ENCODE measurements at regions not wholly inside any gene's neighbourhood (a gene's known extent, or its start where the extent isn't known, plus 50 kb on each side); places are given as distances from the start of the nearest gene placed in this dataset.

DNA sequence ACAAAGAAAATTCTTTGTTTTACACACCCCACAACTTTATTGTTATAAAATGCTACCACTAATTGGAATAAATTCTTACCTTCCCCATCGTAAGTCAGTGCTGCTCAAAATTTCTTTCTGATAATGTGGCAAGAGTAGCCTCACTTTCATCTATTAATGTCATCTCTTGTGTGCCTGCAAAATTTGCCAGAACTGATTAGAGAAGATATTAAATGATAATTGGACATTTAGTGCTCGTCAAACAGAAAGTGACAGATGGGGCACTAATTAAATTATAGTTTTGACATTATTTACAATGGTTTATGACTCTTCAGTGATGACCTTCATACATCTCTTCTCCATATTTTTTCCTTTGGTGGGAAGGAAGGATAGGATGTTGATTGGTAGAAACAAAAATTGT lies 690.9 kb downstream of the NXPH1 start (continued):
- no peak for TF ChIP-seq REPIN1 (tag by site-specific recombination; IDR thresholded peaks at IDR 0.05; ENCODE audit: low read depth)
- no peak for TF ChIP-seq HOXC10 (CRISPR knock-in tag; IDR thresholded peaks at IDR 0.05)
- TF ChIP-seq, protein P1, sequence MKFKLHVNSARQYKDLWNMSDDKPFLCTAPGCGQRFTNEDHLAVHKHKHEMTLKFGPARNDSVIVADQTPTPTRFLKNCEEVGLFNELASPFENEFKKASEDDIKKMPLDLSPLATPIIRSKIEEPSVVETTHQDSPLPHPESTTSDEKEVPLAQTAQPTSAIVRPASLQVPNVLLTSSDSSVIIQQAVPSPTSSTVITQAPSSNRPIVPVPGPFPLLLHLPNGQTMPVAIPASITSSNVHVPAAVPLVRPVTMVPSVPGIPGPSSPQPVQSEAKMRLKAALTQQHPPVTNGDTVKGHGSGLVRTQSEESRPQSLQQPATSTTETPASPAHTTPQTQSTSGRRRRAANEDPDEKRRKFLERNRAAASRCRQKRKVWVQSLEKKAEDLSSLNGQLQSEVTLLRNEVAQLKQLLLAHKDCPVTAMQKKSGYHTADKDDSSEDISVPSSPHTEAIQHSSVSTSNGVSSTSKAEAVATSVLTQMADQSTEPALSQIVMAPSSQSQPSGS (tag by site-specific recombination; IDR thresholded peaks at IDR 0.05; ENCODE audit: low read depth) = no peak
- no peak for TF ChIP-seq ZNF768 (tag by site-specific recombination; IDR thresholded peaks at IDR 0.05)
- no peak for TF ChIP-seq ZNF280D (tag by site-specific recombination; IDR thresholded peaks at IDR 0.05)
- no peak for TF ChIP-seq IKZF3 (tag by site-specific recombination; IDR thresholded peaks at IDR 0.05)
- TF ChIP-seq, protein P2, sequence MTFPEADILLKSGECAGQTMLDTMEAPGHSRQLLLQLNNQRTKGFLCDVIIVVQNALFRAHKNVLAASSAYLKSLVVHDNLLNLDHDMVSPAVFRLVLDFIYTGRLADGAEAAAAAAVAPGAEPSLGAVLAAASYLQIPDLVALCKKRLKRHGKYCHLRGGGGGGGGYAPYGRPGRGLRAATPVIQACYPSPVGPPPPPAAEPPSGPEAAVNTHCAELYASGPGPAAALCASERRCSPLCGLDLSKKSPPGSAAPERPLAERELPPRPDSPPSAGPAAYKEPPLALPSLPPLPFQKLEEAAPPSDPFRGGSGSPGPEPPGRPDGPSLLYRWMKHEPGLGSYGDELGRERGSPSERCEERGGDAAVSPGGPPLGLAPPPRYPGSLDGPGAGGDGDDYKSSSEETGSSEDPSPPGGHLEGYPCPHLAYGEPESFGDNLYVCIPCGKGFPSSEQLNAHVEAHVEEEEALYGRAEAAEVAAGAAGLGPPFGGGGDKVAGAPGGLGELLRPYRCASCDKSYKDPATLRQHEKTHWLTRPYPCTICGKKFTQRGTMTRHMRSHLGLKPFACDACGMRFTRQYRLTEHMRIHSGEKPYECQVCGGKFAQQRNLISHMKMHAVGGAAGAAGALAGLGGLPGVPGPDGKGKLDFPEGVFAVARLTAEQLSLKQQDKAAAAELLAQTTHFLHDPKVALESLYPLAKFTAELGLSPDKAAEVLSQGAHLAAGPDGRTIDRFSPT (tag by site-specific recombination; IDR thresholded peaks at IDR 0.05) = no peak

DNA sequence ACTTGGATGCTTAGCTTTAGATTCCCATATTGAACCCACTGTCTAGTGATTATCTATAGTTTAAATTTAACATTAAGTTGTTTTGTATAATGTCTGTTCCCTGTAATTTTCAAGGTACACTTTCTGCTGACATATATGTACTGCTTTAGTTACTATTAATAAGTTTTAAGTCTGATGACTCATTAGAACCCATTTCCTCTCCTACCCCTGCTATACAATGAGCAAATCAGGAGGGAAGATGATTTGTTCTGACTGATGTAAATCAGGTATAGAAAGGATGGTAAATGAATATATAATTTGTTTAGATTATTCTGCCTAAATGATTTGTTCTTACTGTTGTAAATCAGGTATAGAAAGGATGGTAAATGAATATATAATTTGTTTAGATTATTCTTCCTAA lies 691.8 kb downstream of the NXPH1 start:
- H3K27ac ChIP-seq (ENCODE audit: extremely low read depth, low read depth, low read length) = no peak overlapping the region
- TF ChIP-seq ZNF423 (tag by site-specific recombination; IDR thresholded peaks at IDR 0.05) = no peak
- POLR2A ChIA-PET = no interaction called here
- no peaks in the 10 kb centered on the region for H3K36me3 ChIP-seq (ENCODE audit: control insufficient read depth in 2 of 2, insufficient read depth in 1 of 2, low read length in 2 of 2)
- no peaks in the 10 kb centered on the region for H3K4me1 ChIP-seq (ENCODE audit: control insufficient read depth, insufficient read depth, low read length)
- H3K4me3 ChIP-seq (ENCODE audit: low read depth, low read length) = no peak overlapping the region
- no peaks in the 10 kb centered on the region for H3K9me3 ChIP-seq (ENCODE audit: control insufficient read depth, insufficient read depth, low read depth, low read length)
- CTCF ChIA-PET = no interaction called here

DNA sequence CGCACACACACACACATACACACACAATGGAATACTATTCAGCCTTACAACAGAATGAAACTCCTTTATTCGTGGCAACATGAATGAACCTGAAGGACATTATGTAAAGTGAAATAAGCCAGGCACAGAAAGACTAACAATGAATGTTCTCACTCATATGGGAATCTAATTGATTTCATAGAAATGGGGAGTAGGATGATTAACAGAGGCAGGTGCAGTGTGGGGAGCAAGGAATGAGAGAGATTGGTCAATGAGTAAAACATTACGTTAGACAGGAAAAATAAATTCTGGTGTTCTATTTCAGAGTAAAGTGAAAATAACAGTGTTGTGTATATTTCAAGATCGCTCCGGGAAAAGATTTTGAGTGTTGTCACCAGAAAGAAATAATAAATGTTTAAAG lies 694.5 kb downstream of the NXPH1 start:
- POLR2A ChIA-PET = no interaction called here
- CTCF ChIA-PET = interaction anchor here (0.6 kb wide), 1 partner anchor 23 kb away, joined by 3 read pairs; no protein-coding TSS in a partner anchor

More for the DNA sequence above, 694.5 kb downstream of the NXPH1 start:
- Histone ChIP-seq H3K4me1 (ENCODE audit: control insufficient read depth, insufficient read depth, low read length) (no peaks in the 10 kb centered on the region), H3K36me3 (ENCODE audit: control insufficient read depth in 2 of 2, insufficient read depth in 1 of 2, low read length in 2 of 2) (no peaks in the 10 kb centered on the region), H3K27ac (ENCODE audit: extremely low read depth, low read depth, low read length) (no peak overlapping the region), H3K4me3 (ENCODE audit: low read depth, low read length) (no peak overlapping the region), H3K9me3 (ENCODE audit: control insufficient read depth, insufficient read depth, low read depth, low read length) (no peaks in the 10 kb centered on the region)
- TF ChIP-seq ZNF670 (tag by site-specific recombination; IDR thresholded peaks at IDR 0.05; ENCODE audit: low read depth) (no peak), REPIN1 (tag by site-specific recombination; IDR thresholded peaks at IDR 0.05; ENCODE audit: low read depth) (no peak), ZNF549 (tag by site-specific recombination; IDR thresholded peaks at IDR 0.05) (no peak), ZNF623 (tag by site-specific recombination; IDR thresholded peaks at IDR 0.05) (no peak), ZNF416 (tag by site-specific recombination; IDR thresholded peaks at IDR 0.05) (no peak), KLF16 (tag by site-specific recombination; IDR thresholded peaks at IDR 0.05) (no peak), ZNF530 (tag by site-specific recombination; IDR thresholded peaks at IDR 0.05; ENCODE audit: low read depth) (no peak), ZNF280D (tag by site-specific recombination; IDR thresholded peaks at IDR 0.05) (no peak), ZNF391 (tag by site-specific recombination; IDR thresholded peaks at IDR 0.05; ENCODE audit: borderline replicate concordance, low read depth) (no peak), SP3 (tag by site-specific recombination; IDR thresholded peaks at IDR 0.05) (no peak), ZNF350 (tag by site-specific recombination; IDR thresholded peaks at IDR 0.05) (no peak), KLF8 (tag by site-specific recombination; IDR thresholded peaks at IDR 0.05) (no peak)
- TF ChIP-seq, protein P3, sequence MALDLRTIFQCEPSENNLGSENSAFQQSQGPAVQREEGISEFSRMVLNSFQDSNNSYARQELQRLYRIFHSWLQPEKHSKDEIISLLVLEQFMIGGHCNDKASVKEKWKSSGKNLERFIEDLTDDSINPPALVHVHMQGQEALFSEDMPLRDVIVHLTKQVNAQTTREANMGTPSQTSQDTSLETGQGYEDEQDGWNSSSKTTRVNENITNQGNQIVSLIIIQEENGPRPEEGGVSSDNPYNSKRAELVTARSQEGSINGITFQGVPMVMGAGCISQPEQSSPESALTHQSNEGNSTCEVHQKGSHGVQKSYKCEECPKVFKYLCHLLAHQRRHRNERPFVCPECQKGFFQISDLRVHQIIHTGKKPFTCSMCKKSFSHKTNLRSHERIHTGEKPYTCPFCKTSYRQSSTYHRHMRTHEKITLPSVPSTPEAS (tag by site-specific recombination; IDR thresholded peaks at IDR 0.05) = no peak
- TF ChIP-seq, protein P4, sequence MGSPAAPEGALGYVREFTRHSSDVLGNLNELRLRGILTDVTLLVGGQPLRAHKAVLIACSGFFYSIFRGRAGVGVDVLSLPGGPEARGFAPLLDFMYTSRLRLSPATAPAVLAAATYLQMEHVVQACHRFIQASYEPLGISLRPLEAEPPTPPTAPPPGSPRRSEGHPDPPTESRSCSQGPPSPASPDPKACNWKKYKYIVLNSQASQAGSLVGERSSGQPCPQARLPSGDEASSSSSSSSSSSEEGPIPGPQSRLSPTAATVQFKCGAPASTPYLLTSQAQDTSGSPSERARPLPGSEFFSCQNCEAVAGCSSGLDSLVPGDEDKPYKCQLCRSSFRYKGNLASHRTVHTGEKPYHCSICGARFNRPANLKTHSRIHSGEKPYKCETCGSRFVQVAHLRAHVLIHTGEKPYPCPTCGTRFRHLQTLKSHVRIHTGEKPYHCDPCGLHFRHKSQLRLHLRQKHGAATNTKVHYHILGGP (tag by site-specific recombination; IDR thresholded peaks at IDR 0.05) = no peak

All from HEK293 (cell line).